ENCODE measurements at regions not wholly inside any gene's neighbourhood (a gene's known extent, or its start where the extent isn't known, plus 50 kb on each side); places are given as distances from the start of the nearest gene placed in this dataset.
"Not testable (repeated sequence)": the region's sequence is repeated elsewhere in the genome, so short reads cannot be mapped to it uniquely, and the experiment has no call there.

- TF ChIP-seq, protein P1, sequence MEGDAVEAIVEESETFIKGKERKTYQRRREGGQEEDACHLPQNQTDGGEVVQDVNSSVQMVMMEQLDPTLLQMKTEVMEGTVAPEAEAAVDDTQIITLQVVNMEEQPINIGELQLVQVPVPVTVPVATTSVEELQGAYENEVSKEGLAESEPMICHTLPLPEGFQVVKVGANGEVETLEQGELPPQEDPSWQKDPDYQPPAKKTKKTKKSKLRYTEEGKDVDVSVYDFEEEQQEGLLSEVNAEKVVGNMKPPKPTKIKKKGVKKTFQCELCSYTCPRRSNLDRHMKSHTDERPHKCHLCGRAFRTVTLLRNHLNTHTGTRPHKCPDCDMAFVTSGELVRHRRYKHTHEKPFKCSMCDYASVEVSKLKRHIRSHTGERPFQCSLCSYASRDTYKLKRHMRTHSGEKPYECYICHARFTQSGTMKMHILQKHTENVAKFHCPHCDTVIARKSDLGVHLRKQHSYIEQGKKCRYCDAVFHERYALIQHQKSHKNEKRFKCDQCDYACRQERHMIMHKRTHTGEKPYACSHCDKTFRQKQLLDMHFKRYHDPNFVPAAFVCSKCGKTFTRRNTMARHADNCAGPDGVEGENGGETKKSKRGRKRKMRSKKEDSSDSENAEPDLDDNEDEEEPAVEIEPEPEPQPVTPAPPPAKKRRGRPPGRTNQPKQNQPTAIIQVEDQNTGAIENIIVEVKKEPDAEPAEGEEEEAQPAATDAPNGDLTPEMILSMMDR (IDR thresholded peaks at IDR 0.05): not testable (repeated sequence)
- TF ChIP-seq POLR2A (IDR thresholded peaks at IDR 0.05): not testable (repeated sequence)
Measured at GRCh38 chr16:33628895-33629294, 169.5 kb downstream of the TP53TG3F start.

All from testis (tissue), 2 donors.